NAMALWA (cell line): ENCODE measurements at regions not wholly inside any gene's neighbourhood (a gene's known extent, or its start where the extent isn't known, plus 50 kb on each side); places are given as distances from the start of the nearest gene placed in this dataset.

Experiments used
- DNase-seq: peaks from one replicate; pipeline ENCODE4 v3.0.0-alpha.2; 2015; ENCODE audit warnings: low spot score

DNA sequence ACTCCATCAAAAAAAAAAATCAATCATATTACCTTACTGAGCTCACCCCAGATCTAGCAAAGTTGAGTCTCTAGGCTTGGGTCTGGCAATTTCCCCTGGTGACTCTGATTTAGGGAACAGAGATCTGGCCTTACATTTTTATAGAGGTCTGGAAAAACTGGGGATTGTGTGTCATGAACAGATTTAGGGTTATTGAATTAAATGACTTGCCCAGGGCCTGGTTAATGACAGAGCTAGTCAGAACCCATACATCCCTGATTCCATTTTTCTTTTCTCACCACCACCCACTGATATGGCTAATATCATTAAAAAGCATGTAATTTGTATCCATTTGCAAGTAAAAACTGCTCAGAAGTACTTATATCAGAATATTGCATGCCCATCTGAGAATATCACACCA is 163.4 kb upstream of the OGFRL1 start:
- DNase-seq: no peak

DNA sequence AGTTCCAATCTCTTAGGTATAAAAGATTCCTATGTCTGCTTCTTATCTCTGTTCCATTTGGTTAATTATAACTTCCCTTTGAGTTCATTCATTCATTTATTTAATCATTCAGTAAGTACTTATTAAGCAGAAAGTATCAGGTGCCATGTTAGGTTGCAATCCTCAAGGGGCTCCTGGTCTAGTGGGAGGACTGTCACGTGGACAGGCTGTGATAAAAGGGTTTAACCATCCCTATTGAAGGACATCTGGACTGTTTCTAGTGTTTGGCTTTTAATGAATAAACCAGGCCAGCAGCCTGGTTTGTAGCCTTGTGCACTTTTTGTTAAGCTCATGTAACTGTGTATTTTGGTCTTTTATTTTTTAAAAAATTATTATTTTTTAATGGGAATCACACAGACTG is 162.1 kb upstream of the OGFRL1 start:
- no peak for DNase-seq

DNA sequence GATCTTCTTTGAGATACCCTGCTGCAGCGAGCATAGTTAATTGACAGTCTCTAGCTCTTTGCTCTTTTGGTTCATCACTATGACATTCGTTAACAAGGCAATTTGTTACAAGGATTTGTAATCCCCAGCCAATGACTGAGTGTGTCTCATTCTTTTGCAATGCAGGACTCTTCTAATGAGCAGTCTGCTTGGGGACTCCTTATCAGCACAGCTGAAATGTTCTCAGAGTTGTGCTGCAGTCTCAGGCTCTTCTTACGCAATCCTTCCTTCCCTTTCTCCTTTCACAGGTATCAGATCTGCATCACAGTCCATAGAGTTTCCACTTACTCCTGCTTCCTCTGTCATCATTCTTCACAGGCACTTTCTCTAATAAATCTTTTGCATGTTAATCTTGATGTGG is 161.2 kb upstream of the OGFRL1 start:
- no peak for DNase-seq

DNA sequence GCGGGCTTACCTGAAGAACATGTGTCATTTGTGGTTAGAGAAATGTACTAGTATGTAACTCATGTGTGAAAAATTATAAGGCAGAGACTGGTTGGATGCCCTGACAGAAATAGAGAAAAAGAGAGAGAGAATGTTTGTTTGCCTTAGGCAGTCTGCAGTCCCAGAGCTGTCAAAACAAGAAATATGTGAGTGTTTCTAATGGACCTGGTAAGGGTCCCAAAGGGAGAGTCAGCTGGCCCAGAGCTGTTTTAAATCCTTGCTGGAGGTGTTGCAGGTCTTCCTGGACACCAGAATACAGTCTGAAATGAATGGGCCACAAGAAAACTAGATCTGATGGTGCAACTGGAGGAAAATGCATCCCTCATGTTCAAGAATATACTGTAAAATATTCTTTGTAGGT is 158.3 kb upstream of the OGFRL1 start:
- no peak for DNase-seq

DNA sequence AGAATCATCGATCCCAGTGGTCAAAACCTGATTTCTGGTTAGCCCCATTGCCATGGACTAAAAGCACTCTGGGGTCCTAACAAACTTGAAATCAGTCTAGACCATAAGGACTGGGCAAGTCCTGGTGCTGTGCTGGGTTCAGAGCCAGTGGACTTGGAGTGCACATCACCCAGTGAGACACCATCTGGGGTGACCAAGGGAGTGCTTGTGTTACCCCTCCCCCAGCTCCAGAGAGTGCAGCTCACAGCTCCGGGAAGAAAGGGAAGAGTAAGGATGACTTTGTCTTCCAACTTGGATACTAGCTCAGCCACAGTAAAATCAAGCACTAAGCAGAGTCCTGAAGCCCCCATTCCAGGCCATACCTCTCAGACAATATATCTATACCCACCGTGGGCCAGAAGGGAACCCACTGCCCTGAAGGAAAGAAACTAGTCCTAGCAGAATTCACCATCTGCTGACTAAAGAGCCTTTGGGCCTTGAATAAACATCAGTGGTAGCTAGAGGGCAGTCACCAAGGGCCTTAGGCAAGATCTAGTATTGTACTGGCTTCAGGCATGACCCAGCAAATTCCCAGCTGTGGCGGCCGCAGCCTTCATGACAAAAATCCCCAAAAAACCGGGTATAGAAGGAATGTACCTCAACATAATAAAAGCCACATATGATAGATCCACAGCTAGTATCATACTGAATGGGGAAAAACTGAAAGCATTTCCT is 153.5 kb upstream of the OGFRL1 start:
- no peak for DNase-seq

DNA sequence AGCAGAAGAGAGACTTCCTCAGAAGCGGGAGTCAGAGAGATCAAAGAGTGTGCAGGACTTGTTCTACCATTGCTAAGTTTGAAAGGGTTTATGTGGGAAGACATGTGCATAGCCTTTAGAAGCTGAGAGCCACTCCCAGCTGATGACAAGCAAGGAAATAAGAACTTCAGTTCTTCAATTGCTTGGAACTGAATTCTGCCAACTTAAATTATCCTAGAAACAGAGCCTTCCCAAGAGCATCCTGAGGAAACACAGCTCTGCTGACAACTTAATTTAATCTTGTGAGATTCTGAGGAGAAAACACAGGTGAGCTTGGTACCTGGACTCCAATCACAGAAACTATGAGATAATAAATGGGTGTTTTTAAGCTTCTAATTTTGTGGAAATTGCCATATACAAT is 150.6 kb upstream of the OGFRL1 start:
- DNase-seq: no peak

DNA sequence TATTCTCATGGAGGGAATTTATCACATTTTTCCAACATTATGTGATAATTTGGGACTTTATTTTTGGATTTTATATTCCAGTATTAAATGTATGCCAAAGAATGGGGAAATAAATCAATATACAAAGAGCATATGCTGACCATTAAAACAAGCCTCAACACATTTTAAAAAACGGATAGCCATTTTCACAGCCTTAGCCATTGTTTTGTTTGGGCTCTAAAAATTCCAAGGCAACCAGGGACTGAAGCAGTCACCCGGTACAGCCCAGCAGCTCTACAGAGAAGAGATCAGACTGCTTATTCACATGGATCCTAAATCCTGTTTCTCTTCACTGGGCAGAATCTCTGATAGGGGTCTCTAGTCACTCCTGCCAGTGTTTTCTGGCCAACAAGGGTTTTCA is 150.2 kb upstream of the OGFRL1 start:
- DNase-seq: no peak

DNA sequence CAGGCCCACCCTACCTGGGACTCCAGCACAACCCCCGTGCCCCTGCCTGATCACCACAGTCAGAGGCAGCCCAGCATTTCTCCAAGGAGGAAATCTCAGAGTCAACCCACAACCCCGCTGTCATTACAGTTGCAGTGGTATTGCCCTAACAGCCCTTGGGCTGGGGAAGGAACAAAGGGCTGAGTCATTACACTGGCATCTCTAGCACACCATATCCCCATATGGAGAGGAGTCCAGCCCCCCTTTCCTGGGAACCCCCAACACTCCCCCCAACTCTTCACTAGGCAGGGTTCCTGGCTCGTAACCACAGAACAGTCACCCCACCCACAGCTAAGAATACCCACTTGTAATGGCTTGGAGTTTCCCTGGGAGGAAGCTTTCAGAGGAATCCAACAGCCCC is 149.4 kb upstream of the OGFRL1 start:
- no peak for DNase-seq

DNA sequence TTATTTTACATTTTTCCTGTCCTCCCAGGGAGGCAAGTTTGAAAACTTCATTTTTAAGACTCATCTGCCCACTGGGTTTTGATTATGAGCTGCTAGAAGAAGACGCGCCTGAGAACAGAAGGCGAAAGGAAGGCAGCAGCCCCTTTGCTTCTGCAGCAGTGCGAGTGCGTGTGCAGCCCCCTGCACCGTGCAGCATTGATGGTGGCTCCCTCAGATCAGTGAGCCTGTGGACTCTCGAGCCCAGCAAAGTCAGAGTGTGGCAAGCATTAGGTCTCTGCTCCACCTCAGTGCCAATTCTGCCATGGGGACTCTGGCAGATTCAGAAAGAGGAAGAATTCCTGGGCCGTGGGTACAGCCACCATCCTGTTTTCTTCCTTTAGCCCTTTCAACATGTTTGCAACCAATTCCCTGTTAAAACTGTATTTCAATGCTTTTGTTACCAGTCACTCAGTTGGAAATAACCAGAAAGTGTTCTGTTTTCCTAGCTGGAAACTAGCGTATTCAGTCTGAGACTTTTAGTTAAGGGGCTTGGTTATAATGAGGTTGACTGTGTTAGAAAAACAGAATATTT is 134.8 kb upstream of the OGFRL1 start:
- DNase-seq: no peak

DNA sequence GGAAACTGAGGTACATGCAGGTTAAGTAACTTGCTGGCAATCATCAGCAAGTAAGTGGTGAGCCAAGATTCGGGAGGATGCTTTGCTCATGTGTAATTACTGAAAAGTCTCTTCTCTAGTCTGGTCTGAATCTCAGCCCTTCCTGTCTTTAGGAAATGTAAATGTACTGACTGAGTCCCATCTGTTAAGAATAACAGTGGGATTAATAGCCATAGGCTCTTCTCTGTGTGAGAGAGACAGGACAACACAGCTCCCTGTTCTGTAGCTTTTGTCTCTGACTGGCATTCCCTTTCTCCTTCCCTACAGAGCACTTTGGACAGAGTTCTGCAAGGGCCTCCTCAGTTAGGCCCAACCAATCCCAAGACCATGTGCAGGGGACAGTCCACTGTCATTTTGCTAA is 131.3 kb upstream of the OGFRL1 start:
- no peak for DNase-seq

DNA sequence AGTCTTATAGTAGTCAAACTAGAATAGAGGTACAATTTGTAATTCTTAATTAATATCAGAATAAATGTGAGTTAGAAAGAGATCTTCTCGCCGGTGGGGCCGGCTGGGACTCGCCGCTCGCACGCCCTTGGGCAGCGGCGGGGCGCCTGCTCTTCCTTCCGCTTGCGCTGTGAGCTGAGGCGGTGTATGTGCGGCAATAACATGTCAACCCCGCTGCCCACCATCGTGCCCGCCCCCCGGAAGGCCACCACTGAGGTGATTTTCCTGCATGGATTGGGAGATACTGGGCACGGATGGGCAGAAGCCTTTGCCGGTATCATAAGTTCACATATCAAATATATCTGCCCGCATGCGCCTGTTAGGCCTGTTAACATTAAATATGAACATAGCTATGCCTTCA is 123.7 kb upstream of the OGFRL1 start:
- no peak for DNase-seq

DNA sequence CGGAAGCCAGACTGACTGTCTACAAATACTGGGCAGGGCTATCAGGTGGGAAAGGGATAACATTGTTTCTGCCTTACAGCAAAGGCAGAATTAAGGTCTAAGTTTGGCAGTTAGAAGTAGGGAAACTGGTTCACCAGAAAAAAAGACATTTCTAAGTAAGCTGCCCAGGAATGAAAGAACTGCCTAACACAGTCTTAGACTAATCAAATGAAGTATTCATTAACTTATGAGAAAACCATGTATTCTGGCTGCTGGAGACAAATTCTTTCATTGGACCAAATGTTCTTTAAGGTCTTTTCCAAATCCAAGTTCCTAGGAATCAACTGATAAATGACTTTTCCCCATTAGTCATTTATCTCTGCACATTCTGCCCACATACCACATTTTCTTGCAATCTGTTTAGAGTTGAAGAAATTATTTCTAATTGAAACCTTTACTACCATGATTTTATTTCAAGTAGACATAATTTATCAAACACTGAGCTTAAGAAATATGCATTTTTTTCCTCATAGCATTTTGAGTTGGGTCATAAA is 120.3 kb upstream of the OGFRL1 start:
- DNase-seq: no peak

DNA sequence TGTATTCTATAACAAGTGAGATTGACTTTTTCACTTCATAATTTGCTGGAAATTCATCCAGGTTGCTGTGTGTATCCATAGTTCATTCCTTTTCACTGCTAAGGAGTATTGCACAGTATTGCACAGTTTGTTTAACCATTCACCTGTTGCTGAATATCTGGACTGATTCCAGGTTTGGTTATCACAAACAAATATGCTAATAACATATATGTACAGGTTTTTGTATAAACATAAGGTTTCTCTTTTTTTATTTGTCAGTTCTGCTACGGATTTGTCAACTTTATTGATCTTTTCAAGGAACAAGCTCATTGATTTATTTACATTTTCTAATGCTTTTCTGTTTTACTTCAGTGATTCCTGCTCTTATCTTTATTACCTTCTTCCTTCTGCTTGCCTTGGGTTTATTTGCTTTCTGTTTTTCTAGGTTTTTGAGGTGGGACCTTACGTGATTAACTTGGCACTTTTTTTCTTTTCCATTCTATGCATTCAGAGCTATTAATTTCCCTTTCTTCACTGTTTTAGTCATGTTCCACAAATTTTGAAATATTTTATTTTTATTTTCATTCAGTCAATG is 117.0 kb upstream of the OGFRL1 start:
- no peak for DNase-seq

DNA sequence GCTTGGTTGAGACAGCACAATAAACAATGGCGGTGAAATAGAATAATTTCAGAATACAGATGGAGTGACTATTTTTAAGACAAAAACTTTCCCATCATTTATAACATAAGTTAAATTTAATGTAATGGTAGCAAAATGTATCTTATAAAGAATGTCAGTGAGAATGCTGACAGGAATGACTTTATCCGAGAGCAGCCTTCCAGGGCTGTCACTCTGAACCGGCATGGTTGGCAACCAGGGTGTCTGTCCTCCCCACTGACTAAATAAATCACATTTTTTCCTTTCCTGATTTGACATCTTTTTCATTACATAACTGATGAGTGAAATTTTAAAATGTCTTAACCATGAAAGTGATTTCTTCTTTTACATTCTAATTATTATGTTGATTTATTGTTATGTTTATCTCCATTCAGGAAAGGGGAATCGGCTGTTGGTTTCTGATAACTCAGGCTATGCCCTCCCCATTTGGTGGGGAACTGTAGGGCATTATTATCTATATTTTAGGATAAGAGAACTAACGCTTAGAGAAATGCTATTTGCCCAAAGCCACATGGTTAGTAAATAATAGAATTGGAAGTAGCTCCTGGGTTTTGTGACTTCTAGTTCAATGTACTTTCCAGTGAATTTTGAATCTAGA is 109.2 kb upstream of the OGFRL1 start:
- no peak for DNase-seq

DNA sequence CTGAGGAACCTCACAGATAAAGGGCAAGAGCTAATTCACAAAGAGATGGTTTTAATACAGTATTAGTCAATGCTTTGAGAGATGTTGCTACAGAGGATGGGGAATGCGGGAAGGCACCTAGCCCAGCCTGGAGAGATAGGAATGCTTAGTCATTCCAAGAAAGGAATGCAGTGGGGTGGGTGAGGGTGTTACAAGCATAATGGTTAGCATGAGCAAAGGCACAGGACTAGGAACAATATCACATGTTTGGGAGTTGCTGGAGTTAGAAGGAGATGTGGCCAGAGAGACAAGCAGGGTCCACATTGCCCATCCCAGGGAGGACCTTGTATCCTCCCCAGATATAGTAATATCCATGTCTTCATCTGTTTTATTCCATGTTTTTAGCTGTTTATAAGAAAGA is 107.0 kb upstream of the OGFRL1 start:
- no peak for DNase-seq

DNA sequence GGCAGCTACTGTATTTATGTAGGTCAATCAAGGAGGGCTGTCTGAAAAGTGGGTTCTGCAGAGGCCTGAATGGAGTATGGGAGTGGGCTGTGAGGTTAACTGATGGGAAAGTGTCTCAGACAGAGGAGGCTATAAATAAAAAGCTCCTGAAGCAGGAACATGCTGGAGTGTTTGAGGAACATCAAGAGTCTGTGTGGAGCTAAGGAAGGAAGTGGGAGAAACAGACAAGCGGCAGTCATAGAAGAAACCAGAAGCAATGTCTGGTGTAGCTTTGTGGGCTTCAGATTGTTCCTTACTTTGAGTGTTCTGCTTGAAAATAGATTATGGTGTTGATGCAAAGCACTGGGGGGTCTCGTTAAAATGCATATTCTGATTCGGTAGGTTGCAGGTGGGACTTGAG is 101.5 kb upstream of the OGFRL1 start:
- no peak for DNase-seq

DNA sequence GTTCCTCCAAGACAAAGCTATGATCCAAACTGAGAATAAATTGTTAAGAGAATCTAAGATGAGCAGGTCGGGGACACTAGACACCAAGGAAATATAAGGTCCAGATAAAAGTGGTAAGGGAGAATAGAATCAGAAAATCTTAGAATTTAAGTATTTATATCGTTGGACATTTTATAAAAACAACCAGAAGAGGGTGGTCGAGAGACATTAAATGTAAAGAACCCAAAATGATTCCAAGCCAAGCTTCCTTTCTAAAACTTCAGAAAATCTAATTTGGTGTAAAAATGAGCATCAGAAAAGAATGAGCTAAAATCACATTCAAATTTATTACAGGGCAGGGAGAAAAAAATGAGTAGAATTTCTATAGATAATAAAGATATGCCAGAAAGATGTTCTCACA is 97.8 kb upstream of the OGFRL1 start:
- DNase-seq: peak; percentile 61

DNA sequence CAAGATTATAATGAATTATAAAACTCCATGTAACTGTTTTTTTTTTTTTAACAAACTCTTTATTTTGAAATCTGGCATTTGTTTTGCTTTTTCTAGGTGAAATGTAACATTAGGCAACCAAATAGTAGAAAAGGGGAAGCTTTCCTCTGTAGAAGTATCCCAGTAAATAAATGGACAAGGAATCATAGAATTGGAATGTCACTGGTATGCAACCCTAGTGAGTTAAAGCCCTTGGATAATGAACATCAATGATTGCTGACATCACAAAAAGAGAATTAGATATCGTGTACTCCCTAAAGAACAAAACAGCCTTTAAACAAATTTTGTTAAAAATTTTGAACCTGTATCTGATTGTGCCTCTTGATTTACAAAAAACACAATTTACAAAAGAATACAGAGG is 93.9 kb upstream of the OGFRL1 start:
- no peak for DNase-seq

DNA sequence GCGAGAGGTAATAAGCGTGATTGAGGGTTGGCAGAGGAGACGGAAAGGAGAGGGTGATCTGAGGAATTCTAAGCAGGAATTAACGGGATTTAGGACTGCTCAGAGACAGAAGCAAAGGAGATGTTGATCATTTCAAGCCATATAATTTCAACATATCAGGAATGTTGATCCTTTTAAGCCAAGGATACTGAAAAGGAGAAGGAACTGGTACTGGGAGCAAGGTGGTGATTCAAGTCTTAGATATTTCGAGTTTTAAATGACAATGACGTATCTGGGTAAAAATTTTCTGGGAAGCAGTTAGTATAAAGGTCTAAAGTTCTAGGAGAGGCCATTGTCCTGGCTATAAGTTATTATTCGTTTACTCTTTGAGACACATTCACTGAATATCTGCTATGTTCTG is 91.3 kb upstream of the OGFRL1 start:
- DNase-seq: no peak

DNA sequence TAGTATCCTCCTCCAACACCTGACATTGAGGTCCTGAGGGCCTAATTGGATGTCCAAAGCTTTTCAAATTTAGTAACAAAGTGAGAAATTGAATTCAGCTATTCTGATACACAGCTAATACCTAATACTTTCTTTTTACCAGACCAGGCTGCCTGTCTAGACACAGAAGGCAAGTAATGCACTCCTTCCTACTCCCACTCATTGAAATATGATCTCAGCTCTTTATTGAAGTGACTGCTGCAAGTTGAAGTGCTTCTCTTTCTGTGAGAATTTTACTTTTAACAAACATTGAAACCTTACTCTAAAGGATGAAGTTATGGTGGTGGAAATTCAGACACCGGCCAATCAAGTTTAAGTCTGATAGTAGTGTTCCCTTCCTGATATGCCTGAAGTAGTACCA is 90.8 kb upstream of the OGFRL1 start:
- DNase-seq: no peak

DNA sequence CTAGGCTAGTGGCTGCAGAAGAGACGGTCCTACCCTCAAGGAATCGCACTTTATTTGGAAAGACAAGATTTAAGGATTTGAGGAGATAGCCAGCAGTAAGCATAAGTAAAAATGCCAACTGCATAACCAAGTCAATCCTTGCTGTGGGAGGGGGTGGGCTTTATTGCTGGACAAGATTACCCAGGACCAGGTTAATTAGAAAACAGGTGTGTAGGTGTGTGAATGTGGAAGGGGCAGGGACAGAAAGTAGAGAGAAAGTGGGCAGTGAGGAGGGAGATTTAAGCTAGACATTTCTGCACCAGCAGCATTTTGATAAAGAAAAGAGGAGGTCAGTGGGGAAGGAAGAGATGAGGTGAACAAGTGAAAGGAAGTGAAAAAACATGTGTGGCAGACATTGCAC is 89.7 kb upstream of the OGFRL1 start:
- no peak for DNase-seq

DNA sequence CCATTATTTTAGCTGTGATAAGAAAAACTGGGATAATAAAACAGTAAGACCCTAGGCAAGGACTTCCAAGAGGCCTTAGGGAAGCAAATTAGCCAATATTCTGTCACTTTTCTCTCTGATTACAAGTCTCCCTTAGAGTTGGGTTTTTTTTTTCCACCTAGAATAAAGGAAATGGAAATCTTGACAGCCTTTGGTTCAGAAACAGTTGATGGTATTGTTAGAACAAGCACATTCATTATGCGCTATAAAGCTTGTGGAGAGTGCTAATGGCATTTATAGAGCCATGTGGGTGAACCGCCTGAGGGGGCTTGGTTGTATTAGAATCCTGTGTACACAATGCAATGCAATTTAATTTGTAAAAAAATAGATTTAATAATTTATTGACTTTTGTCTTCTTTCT is 88.9 kb upstream of the OGFRL1 start:
- DNase-seq: no peak

DNA sequence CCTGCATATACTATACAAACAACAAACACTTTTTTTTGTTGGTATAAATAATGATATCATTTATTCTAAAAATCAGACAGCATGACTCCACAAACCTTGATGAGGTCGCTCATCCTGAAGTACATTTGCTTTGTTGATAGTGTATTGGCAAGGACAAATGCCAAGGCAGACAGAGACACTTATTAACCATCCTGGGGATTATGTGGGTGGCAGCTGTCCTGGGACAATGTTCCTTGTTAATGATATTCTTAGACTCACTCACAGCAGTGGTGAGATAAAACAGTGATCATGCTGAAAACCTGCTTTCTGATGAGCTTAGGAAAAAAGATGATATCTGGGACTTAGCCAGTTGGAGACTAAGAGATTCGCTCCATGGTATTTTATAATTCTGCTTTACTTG is 85.4 kb upstream of the OGFRL1 start:
- DNase-seq: no peak
